ENCODE measurements at regions not wholly inside any gene's neighbourhood (a gene's known extent, or its start where the extent isn't known, plus 50 kb on each side); places are given as distances from the start of the nearest gene placed in this dataset.

GRCh38 chr1:75989121-75989520 lies 56.9 kb upstream of the ASB17 start:
- TF ChIP-seq EZH2 (IDR thresholded peaks at IDR 0.05; ENCODE audit: borderline replicate concordance, insufficient read depth, low read depth, low read length, poor library complexity, severe bottlenecking): no peak
- TF ChIP-seq CTCF (IDR thresholded peaks at IDR 0.05): no peak
